ENCODE measurements at regions not wholly inside any gene's neighbourhood (a gene's known extent, or its start where the extent isn't known, plus 50 kb on each side); places are given as distances from the start of the nearest gene placed in this dataset.
"Not testable (repeated sequence)": the region's sequence is repeated elsewhere in the genome, so short reads cannot be mapped to it uniquely, and the experiment has no call there.

GRCh38 chr2:180531787-180532186, 448.6 kb upstream of the UBE2E3 start:
- not testable (repeated sequence) for TF ChIP-seq CTCF (conservative IDR thresholded peaks at IDR 0.05; ENCODE audit: low read depth, low read length); EZH2 (IDR thresholded peaks at IDR 0.05; ENCODE audit: borderline replicate concordance, low read depth, low read length, poor library complexity, severe bottlenecking)

Measured in A673 (cell line).